ENCODE measurements at regions not wholly inside any gene's neighbourhood (a gene's known extent, or its start where the extent isn't known, plus 50 kb on each side); places are given as distances from the start of the nearest gene placed in this dataset.

DNA sequence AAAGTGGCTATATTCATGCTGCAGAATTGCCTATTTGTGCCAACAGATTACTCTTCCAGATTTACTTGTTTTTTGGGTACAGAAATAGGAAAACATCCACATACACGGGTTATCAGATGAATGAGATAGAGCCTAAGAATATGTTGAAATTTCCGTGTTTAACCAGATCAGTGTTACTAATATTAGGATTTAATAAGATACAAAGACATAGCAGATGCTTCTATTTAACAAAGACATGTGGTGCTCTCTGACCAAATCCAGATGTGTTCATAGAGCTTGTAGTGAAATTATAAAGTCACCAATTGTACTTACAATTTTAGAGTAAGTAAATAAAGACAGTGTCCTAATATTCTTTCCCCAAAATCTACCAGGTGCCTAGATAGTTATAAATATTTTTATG lies 208.0 kb downstream of the CASP12 start:
- TF ChIP-seq, protein P1, sequence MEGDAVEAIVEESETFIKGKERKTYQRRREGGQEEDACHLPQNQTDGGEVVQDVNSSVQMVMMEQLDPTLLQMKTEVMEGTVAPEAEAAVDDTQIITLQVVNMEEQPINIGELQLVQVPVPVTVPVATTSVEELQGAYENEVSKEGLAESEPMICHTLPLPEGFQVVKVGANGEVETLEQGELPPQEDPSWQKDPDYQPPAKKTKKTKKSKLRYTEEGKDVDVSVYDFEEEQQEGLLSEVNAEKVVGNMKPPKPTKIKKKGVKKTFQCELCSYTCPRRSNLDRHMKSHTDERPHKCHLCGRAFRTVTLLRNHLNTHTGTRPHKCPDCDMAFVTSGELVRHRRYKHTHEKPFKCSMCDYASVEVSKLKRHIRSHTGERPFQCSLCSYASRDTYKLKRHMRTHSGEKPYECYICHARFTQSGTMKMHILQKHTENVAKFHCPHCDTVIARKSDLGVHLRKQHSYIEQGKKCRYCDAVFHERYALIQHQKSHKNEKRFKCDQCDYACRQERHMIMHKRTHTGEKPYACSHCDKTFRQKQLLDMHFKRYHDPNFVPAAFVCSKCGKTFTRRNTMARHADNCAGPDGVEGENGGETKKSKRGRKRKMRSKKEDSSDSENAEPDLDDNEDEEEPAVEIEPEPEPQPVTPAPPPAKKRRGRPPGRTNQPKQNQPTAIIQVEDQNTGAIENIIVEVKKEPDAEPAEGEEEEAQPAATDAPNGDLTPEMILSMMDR (IDR thresholded peaks at IDR 0.05): no peak
- TF ChIP-seq ATF1 (CRISPR knock-in tag; IDR thresholded peaks at IDR 0.05): no peak
- TF ChIP-seq, protein P2, sequence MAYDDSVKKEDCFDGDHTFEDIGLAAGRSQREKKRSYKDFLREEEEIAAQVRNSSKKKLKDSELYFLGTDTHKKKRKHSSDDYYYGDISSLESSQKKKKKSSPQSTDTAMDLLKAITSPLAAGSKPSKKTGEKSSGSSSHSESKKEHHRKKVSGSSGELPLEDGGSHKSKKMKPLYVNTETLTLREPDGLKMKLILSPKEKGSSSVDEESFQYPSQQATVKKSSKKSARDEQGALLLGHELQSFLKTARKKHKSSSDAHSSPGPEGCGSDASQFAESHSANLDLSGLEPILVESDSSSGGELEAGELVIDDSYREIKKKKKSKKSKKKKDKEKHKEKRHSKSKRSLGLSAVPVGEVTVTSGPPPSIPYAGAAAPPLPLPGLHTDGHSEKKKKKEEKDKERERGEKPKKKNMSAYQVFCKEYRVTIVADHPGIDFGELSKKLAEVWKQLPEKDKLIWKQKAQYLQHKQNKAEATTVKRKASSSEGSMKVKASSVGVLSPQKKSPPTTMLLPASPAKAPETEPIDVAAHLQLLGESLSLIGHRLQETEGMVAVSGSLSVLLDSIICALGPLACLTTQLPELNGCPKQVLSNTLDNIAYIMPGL (CRISPR knock-in tag; IDR thresholded peaks at IDR 0.05): no peak
- TF ChIP-seq, protein P3, sequence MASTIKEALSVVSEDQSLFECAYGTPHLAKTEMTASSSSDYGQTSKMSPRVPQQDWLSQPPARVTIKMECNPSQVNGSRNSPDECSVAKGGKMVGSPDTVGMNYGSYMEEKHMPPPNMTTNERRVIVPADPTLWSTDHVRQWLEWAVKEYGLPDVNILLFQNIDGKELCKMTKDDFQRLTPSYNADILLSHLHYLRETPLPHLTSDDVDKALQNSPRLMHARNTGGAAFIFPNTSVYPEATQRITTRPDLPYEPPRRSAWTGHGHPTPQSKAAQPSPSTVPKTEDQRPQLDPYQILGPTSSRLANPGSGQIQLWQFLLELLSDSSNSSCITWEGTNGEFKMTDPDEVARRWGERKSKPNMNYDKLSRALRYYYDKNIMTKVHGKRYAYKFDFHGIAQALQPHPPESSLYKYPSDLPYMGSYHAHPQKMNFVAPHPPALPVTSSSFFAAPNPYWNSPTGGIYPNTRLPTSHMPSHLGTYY (CRISPR knock-in tag; IDR thresholded peaks at IDR 0.05): no peak
